Inferior parietal cortex (tissue), 1 donor: ENCODE measurements at regions not wholly inside any gene's neighbourhood (a gene's known extent, or its start where the extent isn't known, plus 50 kb on each side); places are given as distances from the start of the nearest gene placed in this dataset.
"Not testable (repeated sequence)": the region's sequence is repeated elsewhere in the genome, so short reads cannot be mapped to it uniquely, and the experiment has no call there.

Source experiments
- DNase-seq: peaks from one replicate; pipeline ENCODE4 v3.0.0-alpha.2; 2016; ENCODE audit errors: extremely low spot score

- no peak for DNase-seq
These were observed 124.5 kb upstream of the FAM20C start for GRCh38 chr7:67661-68395.

DNA sequence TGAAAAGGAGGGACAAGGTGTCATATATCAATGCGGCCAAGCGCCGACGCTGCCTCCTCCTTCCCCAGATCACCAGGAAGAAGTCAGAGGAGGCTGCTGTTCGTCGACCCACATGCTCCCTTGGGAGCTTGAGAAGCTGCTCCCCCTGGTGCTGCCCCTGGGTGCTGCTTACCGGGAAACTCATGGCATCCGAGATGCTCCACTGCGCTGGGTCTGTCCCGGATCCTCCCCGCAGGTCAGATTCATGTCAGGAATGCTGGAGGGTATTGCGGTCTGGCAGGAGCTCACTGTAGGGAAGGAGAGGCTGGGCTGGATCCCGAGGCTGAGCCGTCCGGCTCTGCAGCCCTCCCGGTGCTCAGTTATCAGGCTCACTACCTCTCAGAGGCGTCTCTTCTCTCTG is 123.7 kb upstream of the FAM20C start:
- no peak for DNase-seq

DNA sequence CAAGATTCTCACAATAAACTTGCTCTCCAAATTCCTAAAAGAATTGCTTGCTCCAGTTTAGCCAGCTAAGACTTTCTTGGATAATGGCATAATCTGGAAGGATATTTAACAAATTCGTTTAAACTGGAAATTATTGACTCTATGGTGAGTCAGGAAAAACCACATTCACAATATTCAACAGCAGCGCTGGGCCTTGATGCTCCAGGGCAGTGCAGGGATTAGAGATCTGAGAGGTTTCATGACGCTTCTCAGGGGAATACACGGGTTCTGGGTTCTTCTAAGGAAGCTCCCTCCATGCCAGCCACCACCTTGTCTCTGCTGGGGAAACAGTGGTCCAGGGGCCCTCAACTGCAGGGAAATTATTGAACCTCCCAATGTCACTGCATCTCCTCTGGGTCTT is 123.3 kb upstream of the FAM20C start:
- DNase-seq: not testable (repeated sequence)

DNA sequence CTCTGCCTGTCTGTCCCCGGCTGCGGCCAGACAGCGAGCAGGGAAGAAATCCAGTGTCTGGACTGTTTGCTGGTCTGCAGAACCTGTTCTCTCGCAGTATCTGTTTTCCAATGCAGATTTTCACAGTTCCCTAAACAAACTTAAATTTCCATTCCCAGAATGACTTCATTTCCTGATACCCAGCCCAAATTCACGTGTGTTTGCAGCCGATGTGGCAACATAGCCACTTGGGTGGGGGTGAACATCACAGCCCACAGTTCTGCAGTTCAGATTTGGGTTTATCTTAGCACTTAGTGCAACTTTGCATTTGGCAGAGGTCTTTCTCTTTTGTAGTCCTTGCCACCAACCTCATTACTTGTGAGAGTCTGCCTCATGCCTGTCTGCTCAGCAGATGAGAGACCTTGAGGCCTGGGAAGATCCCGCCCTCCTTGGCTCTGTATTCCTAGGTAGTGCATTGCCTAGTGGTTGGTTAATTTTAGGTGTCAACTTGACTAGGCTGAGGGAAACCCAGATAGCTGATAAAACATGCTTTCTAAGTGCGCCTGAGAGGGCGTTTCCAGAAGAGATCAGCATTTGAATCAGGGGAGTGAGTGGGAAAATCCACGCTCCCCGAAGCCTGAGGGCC is 122.8 kb upstream of the FAM20C start:
- DNase-seq: not testable (repeated sequence)

DNA sequence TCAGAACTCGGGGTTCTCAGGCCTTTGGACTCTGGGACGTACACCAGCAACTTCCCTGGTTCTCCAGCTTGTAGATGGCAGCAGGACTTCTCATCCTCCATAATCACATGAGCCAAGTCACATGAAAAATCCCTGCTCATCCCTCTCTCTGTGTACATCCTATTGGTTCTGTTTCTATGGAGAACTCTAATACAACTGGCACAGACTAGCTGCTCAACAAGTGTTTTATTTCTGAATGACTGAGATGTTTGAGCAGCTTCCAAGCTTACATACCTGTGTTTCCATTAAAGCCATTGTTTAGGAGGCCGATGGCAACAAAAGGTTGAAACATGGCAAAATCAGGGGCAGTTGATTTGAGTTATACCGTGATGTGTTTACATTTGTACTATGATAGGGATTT is 122.2 kb upstream of the FAM20C start:
- DNase-seq: not testable (repeated sequence)

- not testable (repeated sequence) for DNase-seq
These were observed 121.4 kb upstream of the FAM20C start for GRCh38 chr7:70989-71388.

DNA sequence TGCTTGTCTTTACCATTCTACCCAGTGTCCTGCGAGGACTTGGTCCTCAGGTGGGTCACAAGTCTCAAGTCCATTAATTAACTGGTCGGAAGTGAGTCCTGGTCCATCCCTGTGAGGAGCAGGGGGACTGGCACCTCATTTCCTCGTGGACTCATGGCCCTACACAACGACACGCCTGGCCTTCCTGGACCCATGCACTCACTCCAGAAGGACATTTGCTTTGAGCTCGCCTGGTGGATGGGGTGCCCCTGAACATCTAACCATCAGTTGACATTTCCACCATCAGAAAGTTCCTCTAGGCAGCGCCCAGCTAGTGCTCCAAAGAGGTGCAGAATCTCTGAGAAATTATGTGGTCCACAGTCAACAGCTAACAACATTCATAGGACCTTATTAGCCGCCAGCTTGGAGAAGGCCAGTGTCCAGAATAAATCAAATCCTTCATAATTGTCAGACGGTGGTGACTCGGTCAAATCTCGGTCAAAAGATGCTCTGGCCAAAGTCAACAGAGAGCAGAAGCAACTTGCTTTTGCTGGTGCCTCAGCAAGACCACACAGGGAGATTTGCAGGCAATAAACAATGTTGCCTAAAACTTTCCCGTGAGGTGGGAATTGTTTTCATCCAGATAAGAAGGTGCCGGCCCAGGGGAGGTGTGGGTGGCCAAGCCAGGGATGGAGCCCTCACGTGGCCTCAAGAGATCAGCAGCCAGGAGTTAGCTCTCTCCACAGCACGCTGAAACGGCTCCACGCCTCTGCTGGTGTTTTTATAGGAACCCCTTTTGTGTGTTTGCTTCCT is 119.9 kb upstream of the FAM20C start:
- DNase-seq: not testable (repeated sequence)

- not testable (repeated sequence) for DNase-seq
These were observed 119.4 kb upstream of the FAM20C start for GRCh38 chr7:73058-73331.

- DNase-seq: not testable (repeated sequence)
These were observed 118.3 kb upstream of the FAM20C start for GRCh38 chr7:74008-74540.

- DNase-seq: not testable (repeated sequence)
These were observed 116.9 kb upstream of the FAM20C start for GRCh38 chr7:75511-75910.

- DNase-seq: not testable (repeated sequence)
These were observed 116.2 kb upstream of the FAM20C start for GRCh38 chr7:76202-76601.

- not testable (repeated sequence) for DNase-seq
These were observed 115.5 kb upstream of the FAM20C start for GRCh38 chr7:76829-77395.

DNA sequence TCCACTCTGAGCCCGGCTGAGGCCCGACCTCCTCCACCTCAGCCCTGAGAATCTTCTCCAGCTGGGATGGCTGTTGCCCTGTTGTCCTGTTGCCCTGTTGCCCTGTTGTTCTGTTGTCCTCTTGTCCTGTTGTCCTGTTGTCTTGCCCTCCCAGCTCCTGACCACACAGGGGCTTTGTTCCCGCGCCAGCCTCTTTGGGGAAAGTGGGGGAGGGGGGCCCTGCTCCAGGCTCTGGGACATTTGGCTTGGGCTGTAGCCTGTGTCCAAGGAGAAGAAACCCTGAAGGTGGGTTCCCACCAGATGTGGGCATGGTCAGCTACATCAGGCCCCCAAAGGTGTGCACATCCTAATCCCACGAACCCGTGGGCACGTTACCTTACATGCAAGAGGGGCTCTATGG is 113.5 kb upstream of the FAM20C start:
- DNase-seq: not testable (repeated sequence)

DNA sequence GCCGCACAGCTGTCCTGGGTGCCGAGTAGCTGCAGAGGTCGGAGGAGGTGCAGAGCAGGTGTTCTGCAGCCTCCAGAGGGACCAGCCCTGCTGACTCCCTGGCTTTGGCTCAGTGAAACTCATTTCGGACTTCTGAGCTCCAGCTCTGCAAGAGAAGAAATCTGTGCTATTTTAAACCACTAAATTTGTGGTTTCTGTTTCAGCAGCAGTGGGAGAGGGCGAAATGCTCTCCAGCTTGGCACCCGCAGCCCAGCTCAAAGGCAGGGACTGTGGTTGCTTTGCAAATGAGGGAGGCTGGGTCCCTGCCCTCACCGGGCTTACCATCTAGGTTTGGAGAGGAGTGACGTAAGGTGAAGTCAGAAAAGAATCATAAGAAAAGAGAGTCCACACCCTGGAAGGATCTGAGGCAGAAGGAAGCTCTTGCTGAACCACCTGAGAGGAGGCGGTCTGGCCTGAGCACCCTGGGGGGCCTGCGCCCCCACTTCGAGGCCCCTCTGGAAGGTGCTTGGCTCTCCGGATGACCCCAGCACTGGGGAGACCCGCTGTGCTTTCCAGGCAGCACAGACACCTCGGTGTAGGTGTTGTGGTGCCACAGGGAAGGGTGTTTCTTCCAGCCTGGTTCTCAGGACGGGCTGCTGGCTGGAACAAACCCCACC is 112.8 kb upstream of the FAM20C start:
- DNase-seq: not testable (repeated sequence)

DNA sequence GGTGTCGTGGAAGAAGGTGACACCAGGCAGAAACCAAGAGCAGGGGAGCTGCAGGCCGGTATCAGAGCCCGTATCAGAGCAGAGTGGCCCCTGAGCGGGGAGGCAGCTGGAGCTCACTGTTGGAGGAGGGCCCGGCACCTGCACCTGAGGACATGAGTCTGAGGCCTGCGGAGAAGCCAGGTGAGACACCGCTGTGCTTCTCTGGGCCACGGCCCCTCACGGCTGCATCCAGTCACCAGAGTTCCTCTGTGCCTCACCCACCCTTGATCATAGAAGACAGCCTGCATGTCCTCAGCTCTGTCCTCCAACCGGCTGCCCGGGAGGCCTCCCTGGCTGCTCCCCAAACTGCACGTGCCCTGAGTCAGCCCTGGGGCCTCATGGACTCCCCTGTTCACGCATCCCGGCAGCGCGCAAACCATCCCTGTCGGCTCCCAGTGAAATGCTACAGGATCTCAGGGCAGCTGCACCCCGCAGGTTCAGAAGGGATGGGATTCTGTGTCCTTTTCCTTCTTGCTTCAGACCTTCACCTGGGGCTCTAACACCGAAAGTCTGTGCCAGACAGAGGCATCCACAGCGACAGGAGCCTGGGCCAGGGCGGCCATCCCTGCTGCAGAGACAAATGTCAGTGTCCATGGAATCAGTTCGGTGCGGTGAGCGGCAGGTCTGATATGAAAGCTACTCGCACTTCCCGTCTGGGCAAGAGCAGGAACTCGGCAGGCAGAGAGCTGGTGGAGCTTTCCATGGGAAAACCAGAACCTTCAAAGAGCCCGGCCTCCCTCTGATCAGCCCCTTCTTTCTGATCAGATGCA is 111.9 kb upstream of the FAM20C start:
- DNase-seq: no peak

DNA sequence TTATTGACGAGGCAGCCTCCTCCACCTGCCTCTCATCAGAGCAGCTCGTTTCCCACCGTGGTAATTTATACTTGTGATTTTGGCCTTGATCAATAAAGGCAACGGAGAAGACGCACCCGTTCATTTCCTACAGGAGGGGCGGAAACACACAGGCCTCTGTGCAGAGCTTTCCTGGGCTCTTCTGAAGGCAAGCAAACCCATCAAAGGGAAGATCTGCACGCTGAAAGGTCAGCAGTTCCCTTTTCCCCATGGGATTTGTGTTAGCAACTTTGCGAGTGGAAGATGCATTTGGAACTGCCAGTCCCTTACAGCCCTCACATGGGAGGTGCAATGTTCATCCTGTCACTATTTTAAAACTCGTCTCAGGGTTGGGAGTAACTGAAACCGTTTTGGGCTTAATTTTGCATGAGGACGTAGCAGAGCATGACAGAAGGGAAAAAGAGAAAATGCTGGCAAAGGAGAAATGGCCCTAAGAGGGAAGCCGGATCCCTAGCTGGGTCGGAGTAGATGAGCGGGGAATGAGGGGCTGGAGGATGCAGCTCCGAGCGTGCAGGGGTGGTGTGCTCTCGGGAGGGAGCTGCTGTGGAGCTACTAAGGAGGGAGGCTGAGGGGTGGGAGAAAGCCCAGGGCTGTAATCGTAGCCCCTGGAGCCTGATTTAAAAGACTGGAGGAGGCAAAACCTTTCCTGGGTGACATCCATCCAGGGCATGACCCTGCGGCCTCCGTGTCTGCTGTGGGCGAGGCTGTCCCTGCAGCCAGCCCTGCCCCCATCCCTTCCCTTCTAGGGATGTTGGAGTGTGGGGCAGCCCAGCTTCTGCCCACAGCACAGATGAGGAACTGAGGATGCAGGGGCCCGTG is 111.1 kb upstream of the FAM20C start:
- DNase-seq: no peak

DNA sequence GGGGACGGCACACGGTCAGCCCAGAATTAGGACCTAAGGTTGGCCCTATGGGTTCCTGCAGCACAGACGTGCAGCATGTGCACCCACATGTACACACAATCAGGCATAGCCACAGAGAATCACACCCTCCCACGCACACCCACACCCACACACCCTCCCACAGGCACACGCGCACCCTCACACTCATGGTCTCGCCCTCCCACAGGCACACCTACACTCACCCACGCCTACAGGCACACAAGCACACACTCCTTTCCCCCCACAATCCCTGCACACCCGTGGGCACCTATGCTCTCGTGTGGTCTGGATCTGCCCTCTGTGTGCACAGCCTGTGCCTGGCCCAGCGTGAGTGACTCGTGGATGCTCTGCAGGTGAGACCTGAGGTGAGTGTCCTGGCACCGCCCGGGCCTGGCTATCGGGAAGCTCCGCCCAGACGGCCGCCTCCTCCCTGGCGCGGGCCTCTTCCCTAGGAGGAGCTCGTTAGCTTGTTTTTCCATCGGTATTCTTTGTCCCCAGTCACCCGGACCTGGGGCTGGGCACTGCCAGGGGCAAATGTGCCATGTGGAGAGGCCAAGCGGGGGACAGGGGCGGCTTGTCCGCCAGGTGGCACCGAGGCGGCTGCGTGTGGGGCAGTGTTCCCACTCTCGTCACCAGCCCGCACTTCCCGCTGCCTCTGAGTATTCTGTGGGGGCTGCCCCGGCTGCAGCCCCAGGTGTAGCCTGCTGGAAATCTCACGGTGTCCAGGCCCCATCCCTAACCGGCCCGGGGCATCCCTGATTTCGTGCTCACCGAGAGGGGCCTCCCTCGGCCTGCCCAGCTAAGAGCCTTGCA is 110.2 kb upstream of the FAM20C start:
- no peak for DNase-seq

DNA sequence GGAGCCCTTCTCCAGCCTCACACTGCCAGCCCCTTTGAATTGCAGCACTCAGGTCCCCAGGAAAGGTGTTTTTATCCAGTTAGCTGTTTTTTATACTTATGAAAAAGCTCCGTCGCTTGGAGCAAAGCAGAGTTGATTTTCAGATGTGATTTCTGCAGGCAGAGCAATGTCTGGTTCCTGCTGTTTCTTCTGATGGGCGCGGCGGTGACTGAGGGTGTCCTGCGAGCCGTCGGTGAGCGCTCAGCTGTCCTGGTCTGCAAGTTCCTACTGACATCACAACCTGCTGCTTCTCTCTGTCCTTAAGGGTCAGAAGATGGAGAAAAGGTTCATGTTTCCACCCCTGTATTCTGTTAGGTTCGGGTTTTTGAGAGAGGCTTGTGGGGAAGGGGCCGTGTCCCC is 109.6 kb upstream of the FAM20C start:
- no peak for DNase-seq

GRCh38 chr7:83441-83840 is 108.9 kb upstream of the FAM20C start:
- DNase-seq: no peak
